NCI-H2029 treated with DMSO at 0.1 percent for 48 hours (cell line): ENCODE measurements at regions not wholly inside any gene's neighbourhood (a gene's known extent, or its start where the extent isn't known, plus 50 kb on each side); places are given as distances from the start of the nearest gene placed in this dataset.
"Not testable (repeated sequence)": the region's sequence is repeated elsewhere in the genome, so short reads cannot be mapped to it uniquely, and the experiment has no call there.

ENCODE experiments used
- DNase-seq: peaks from one replicate; lab custom pipeline; 2025; lab: John Stamatoyannopoulos, UW

DNA sequence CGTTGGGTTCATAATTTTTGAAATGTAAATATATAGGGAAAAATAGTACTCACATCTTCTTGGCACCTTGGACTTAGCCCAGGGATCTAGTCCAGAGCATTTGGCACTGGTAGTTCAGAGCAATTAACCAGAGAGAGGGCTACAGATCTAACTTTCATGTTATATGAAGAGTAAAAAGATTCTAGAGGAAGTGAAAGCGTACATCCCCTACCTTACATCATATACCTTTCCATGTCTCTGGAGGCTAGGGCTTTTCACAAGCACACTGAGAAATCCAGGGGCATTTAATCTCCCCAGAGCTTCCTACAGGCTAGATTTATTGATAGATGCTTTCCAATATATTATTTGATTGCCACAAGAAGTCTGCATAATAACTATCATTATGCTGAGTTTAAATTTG lies 687.5 kb upstream of the FBXO33 start:
- DNase-seq: no peak

DNA sequence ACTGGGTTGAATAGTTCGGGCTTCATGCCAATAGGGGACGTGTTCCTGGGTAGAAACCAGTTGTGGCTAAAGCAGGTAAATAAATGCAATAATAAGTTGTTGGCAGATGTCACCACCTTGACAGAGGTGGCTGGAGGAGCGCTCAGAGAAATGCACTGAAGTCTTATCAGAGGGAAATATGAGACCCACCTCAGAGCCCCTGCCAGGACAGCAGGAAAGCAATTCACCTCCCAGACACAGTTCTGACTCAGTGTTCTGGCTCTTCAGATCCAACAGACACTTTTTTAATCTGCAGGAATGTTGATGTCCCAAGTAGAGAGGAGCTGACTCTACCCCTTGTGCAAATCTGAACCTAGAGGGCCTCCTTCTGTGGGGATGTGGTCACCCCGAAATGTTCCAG lies 687.1 kb upstream of the FBXO33 start:
- no peak for DNase-seq

DNA sequence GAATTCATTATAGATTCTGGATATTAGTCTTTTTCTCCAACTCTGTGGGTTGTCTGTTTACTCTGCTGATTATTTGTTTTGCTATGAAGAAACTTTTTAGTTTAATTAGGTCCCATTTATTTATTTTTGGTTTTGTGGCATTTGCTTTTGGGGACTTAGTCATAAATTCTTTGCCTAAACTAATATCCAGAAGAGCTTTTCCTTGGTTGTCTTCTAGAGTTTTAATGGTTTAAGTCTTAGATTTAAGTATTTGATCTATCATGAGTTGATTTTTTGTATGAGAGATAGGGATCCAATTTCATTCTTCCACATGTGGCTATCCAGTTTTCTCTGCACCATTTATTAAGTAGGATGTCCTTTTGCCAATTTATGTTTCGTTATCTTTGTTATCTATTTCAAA lies 683.4 kb upstream of the FBXO33 start:
- DNase-seq: no peak

DNA sequence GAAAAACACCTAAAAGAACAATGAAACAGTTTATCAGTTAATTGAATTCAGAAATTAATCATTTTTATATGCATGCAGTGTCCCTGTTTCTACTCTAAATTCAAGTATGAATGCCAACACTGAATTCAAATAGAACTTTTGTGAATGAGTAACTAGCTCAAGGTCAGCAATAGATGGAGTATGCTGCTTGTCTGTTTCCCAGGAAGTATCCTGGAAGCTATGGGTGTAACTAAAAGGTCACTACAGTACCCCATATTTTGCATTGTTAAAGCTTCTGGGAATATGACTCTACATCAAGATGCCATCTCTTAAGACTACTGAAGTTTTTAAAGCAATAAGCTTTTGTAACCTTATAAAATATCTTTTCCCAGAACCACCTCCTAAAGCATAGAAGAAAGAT lies 681.4 kb upstream of the FBXO33 start:
- DNase-seq: no peak

DNA sequence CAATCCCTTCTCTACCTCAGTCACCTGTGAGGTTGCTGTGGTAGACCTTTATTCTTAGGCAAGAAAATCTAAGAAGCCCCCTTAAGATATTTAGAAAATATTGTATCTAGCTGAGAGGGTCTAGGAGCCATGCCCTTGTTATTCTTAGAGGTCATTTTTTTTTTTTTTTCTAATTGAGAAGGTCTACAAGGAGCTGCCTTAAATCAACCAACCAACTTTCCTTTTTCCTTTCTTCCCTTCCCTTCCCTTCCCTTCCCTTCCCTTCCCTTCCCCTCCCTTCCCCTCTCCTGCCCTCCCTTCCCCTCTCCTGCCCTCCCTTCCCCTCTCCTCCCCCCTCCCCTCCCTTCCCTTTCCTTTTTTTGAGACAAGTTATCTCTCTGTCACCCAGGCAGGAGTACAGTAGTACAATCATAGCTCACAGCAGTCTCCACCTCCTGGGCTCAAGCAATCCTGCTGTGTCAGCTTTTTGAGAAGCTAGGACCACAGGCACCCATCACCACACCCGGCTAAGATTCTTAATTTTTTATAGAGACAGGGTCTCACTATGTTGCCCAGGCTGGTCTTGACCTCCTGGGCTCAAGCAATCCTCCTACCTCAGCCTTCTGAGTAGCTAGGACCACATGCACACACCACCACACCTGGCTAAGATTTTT lies 668.4 kb upstream of the FBXO33 start:
- DNase-seq: no peak

DNA sequence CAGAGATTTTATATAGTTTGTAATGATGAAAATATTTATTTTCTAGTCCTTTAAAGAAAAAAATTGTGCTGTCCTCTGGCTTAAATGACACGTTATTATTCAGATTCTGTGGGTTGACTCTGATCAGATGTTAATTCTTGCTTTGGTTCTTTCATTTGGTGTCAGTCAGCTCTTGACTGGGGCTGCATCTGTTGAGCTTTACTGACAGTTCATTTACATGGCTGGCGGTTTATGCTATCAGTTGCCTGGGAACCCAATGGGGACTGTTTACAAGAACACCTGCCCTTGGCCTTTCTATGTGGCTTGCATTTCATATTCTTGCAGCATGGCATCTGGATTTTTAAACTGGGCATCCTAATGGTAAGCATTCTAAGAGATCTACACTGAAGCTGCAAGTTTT lies 667.1 kb upstream of the FBXO33 start:
- no peak for DNase-seq

DNA sequence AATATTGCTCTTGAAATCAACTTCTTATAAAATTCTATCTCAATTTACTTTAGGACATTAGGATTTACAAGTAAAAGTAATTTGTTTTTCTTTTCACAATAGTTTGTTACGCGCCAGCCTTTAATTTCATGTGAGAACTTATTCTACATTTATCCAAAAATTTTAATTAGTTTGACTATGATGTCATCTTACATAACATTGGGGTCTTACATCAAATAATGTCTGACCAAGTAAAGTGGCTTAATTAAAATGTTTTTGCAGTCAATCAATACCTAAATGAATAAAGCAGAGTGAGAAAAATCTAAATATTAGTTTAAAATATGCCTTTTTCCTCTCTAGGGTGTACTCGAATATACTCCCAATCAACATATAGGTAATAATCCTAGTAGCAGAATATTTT lies 666.2 kb upstream of the FBXO33 start:
- no peak for DNase-seq

DNA sequence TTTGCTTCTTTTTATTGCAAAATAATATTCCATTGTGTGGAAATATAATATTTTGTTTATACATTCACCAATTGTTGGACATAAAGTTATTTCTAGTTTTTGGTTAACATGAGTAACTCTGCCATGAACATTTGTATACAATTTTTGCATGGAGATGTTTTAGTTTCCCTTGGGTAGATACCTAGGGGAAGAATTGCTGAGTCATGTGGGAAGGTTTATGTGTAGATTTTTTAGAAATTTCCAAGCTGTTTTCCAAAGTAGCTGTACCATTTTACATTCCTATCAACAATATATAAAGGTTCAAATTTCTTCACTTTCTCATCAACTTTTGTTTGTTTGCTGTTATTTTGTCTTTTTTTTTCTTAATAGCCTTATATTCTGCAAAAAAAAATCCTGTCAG lies 664.7 kb upstream of the FBXO33 start:
- no peak for DNase-seq

DNA sequence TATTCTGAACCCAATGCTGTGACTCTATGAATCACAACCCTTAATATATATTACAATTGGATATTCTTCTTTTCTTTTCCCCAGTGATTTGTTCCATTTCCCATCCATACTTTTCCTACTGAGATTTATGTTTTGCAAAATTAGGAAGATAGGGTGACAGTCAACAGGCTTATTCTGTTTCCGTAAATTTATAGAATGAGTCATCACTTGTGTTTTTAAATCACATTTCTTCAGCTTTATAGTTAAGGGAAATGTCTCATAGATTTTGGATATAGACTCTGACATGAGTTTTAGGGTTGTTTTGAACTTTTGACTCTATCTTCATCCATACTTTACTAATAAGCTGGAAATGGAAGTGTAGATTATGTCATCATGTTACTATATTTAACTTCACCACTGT lies 661.6 kb upstream of the FBXO33 start:
- no peak for DNase-seq

DNA sequence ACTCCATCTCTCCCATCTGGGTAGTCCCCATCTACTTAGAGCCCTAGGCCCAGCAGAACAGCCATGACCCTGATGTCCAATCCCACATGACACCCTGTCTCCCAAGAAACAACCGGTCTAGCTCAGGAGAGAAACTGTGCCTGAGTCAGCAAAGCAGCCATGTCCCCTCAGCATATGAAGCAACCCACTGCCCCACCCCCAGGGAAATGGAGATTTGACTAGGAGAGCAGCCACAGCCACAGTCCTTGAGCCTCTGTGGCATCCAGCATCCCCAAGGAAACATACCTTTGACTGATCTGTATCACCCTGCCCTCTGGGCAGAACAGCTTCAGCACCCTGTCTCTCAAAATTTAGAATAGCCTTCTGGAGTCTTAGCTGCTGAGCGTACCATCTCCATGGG lies 641.9 kb upstream of the FBXO33 start:
- DNase-seq: no peak

DNA sequence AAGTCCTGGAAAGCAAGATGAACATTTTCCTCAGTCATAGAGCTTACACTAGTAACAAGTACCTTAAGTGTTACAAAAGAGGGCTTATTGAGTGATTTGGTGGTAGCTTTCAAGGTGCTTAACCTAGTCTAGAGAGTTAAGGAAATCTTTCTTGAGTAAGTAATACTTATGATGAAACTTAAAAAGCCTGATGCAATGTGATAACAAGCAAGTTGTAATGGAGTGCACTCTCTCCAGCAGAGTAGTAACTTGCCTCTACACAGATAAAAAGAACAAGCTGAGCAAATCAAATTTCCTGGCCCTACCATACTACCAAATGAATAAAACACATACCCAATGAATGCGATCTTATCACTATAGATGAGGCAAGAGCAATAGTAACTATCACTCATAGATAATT lies 639.9 kb upstream of the FBXO33 start:
- DNase-seq: no peak

DNA sequence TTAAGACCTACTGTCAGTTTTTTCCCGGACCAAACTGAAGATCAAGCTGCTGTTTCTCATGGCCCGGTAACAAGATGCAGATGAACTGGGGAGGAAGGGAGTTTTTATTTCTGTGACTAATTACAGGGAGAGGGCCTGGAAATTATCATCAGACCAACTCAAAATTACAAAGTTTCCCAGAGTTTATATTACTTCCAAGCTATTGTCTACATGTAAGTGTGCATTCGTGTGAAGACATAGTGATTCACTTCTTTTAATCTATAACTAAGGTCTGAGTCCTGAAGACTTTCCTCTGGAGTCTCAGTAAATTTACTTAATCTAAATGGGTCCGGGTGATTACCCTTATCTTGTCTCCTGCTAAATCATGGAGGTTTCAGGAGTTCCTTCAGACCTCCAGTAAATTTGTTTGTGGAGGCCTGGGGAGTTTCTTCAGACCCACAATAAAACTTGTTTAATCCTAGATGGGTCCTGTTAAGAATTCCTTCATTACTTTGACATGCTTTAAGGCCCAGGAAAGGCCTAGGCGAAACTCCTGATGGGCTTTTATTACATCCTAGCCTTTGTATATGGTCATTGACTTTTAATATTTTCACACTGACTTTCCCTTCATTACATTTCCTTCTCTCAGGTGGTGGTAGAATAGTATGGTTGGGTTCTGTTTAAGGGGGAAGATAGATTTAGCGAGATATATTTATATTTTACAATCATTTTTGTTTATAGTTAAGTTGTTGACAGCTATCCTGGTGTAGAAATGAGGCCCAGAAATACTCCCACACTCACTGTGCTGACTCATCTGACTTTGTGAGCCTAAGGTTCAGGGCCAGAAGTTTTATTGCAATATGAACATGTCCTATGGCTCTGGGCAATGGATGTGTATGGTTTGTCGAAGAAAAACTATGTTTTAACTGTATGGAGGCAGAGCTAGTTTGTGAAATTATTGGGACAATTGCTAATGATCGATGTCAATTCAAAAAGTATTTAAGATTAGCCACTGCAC lies 627.0 kb upstream of the FBXO33 start:
- no peak for DNase-seq

DNA sequence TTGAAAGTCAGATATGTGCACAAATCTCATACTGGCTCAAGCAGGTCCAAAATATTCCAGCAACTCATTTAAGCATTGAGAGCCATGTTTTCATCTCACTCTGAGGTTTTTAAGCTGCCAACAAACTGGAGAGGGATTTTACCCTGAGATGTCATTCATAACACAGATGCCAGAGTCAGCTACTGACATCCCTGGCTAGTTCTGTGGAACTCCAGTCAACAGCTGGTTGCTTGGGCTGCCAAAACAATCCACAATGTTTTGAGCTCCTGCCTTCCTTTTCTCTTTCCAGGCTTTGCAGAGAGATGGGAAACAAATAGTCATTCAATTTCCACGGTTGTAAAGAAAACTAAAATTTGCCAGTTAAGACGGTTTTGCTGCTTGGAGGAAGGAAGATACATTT lies 621.2 kb upstream of the FBXO33 start:
- no peak for DNase-seq

DNA sequence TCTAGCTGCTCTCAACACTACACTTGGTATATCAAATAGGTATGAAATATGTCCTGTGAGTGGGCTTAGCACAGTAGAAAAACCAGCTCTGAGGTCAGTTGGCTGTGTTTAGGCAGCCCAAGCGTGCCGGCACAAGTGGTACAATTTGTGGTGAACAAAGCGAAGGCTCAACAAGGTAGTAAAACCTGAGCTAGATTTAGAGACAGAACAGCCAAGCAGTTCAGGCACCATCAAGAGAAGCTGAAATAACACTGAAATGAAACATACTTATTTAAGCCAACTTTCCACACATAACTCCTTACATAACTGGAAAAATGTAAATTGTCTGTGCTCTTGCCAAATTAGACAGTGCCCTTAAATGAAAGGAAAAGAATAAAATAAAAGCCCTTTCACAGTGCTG lies 596.8 kb upstream of the FBXO33 start:
- DNase-seq: no peak

DNA sequence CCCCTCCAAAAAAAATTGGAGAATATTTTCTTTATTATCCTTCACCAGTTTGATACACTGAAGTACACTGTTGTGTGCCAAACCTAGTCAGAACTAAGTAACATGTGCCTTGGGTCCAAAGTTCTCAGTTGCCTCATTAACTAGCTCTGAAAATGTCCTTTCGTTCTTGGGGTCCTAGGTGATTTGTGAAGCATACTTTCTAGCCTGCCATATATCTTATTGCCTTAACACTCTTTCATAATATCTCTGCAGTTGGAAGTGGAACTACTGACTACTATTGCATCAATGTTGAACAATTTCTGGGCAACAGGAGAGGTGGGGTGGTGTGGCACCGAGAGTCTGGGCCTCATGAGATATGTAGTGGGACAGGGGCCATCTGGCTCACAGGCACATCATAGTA lies 592.9 kb upstream of the FBXO33 start:
- no peak for DNase-seq

DNA sequence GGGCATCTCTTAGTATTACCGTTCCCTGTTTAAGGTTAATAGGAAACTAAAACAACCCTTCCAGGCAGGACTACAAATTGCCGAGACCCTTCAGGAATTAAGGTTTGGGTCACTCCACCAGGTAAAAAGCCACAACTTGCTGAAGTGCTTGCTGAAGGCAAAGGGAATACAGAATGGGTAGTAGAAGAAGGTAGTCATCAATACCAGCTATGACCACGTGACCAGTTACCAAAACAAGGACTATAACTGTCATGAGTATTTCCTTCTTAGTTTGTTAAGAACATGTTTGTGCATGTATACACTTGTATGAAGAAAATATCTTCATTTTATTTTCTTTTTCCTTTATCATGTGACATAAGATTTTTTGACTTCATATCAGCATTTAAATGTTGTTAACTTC lies 578.7 kb upstream of the FBXO33 start:
- no peak for DNase-seq

DNA sequence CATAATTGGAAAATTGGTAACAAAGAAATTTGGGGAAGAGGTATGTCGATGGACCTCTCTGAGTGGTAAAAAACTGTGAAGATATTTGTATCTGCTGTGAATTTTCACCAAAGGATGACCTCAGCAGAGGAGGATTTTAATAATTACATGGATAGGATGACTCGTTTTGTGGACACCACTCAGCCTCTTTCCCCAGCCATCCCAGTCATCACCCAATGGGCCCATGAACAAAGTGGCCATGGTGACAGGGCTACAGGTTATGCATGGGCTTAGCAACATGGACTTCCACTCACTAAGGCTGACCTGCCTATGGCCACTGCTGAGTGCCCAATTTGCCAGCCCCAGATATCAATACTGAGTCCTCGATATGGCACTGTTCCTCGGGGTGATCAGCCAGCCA lies 577.5 kb upstream of the FBXO33 start:
- DNase-seq: no peak

DNA sequence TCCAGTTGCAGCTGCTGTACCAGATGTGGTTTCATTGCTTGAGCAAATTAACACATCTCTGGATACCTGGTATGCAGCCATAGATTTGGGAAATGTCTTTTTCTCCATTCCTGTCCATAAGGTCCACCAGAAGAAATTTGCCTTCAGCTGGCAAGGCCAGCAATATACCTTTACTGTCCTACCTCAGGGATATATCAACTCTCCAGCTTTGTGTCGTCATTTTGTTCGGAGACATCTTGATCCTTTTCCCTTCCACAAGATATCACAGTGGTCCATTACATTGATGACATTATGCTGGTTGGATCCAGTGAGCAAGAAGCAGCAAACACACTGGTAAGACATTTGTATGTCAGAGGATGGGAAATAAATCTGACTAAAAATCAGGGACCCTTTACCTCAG lies 576.1 kb upstream of the FBXO33 start:
- not testable (repeated sequence) for DNase-seq

DNA sequence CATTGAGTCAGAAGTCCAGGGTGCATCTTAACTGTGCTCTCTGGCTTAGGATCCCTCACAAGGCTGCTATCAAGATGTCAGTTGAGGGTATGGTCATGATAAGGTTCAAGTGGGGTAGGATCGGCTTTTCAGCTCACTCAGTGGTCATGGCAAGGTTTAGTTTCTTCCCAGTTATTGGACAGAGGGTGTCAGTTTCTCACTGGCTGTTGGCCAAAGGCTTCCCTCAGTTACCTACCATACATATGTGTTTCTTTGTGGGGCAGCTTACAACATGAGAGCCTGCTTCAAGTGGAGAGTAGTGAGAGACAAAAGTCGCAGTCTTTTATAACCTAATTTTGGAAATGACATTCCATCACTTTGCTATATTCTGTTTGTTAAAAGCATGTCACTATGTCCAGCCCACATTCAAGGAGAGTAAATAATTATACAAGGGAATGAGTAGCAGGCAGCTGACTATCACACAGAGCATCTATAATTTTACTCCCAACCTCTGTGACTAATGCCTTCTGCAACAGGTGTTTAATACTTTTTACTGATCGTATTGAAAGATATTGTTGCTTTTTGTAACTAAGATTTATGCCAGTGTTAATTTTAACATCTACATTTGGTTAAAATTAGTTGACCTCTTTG lies 572.8 kb upstream of the FBXO33 start:
- DNase-seq: no peak

DNA sequence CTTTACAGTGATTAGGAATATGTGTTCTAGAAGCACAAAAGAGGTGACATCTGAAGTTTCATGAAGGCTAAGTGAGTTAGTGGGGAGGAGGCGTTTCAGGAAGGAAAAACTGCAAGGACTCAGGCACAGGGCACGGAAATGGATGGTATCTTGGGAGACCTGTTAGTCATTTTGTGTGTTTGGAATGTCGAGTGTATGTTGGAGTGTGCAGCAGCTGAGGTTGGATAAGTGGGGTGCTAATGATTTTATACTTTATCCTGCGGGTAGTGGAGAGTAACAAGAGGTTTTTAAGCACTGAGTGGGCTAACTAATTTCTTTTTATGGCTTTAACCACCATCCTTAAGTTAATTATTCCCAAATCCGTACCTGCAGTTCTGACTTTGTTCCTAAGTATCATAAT lies 571.5 kb upstream of the FBXO33 start:
- DNase-seq: no peak

DNA sequence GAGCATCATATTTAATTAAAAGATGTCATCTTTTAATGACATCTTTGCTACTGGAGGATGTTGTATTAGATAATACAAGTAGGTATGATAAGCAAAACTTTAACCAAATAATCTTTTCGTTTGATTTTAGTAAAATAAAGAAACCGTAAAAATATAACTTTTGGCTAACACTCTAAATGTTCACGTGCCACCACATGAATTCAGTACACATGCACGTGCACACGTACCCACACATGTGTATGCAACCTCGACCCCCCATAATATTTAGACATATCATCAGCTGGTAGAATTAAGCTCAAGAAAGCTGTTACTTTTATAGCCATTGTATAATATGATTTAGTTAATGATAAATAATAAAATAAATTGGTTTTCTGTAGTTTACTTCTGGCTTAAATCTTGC lies 566.6 kb upstream of the FBXO33 start:
- no peak for DNase-seq

DNA sequence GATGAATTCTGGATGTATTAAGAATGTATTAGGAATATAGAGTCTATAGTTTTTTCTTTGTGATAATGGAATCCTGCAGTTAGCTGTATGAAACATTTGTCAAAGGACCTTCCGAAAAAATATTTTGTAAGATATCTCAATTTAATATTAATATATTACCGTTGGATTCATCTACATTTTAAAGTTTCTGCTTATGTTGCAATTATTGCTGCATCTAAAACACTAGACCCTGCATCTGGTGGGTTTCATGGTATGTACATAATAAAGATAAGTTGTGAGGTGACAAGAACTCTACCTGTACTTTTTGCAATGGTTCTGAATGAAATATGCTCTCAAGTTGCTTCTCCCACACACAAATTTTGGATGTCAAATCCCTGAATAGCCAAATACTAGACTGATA lies 565.9 kb upstream of the FBXO33 start:
- no peak for DNase-seq

DNA sequence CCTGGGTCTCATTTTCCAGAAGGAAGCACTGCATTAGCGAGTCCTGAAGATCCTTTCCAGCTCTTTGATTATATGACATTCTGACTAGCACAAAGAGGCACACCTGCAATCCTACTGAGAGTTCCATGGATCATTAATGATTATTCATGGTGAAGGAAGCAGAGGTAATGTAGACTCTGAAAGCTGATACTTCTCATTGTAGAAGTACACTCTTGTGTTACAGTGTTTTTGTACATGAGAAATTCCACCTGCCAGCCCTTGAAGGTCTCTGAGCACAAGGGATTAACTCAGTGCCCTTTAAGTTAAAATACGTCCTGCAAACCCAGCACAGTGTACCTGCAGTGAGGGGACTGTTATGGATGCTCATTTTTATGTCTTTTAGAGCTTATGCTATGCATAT lies 558.8 kb upstream of the FBXO33 start:
- peak; percentile 89 for DNase-seq
